ENCODE measurements at regions not wholly inside any gene's neighbourhood (a gene's known extent, or its start where the extent isn't known, plus 50 kb on each side); places are given as distances from the start of the nearest gene placed in this dataset.

DNA sequence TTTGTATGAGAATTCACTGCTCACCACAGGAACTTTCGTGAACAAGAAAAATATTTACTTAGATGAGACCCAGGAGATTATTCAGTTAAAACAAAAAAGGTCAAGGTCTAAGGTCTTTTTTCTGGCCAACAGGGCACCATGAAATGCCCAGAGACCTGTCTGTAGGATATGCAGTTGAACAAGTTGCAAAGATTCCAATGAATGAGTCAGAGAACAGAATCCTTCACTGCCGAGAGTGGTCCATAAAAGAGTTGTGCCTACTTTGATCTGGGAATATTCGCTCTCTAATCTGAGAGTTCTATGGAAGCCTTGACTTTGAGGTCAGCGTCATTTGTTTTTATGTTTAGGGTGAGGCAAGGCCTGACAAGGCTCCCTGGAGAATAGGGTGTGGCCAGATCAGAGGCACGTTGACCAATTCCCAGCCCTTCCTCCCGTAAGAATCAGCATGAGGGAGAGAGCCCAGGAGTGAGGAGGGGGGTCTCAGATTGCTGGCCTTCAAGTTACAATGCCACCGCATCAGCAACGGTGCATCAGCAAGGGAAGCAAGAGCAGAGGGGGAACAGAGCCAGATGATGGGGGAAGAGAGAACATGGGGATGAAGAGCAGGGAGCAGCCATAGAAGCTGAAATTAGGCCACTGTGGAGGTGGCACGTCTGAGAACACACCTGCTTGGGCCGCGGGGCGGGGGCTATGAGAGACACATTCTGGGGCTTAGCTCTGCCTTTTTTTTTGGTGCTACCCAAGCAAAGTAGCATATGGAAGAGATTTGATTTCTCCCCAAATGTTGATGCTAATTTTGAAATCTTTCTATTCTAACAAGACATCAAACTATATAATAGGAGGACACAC is 206.4 kb upstream of the RAB4A start:
- no peak for TF ChIP-seq SUZ12 (IDR thresholded peaks at IDR 0.05; ENCODE audit: extremely low read depth, insufficient read depth, insufficient read length)
- no peak for TF ChIP-seq YY1 (IDR thresholded peaks at IDR 0.05; ENCODE audit: insufficient read depth, insufficient read length)

All from NT2/D1 (cell line).